HL-60 (cell line): ENCODE measurements at regions not wholly inside any gene's neighbourhood (a gene's known extent, or its start where the extent isn't known, plus 50 kb on each side); places are given as distances from the start of the nearest gene placed in this dataset.

Experiments
- DNase-seq, 2 experiments: peaks; one replicate each; pipeline ENCODE4 v3.0.0-alpha.2; 2010 to 2020; ENCODE audit warnings: low read depth in 1 of 2, low spot score in 1 of 2
- H3K27ac ChIP-seq: fragments of 250-450 bp; sonication (Bioruptor Pico); replicated peaks from 2 replicates; pipeline ENCODE4 v1.5.1; 2020; ENCODE audit warnings: mild to moderate bottlenecking, moderate library complexity
- H3K27me3 ChIP-seq: fragments of 250-450 bp; sonication (Bioruptor Pico); 2 replicates; pipeline ENCODE4 v1.5.1; 2021; ENCODE audit warnings: mild to moderate bottlenecking, moderate library complexity; ENCODE audit not compliant: insufficient read depth, poor library complexity, severe bottlenecking
- H3K4me3 ChIP-seq: replicated peaks from 2 replicates; pipeline ENCODE4 v1.5.1; 2011; ENCODE audit warnings: mild to moderate bottlenecking, control low read depth, low read length; ENCODE audit not compliant: insufficient read depth
- GABPA ChIP-seq: IDR thresholded peaks from 2 replicates; pipeline ENCODE4 v1.6.1; 2012; ENCODE audit warnings: low read depth
- POLR2AphosphoS5 ChIP-seq: IDR thresholded peaks from 2 replicates; pipeline ENCODE4 v1.6.1; 2012; ENCODE audit warnings: low read depth
- SPI1 ChIP-seq: IDR thresholded peaks from 2 replicates; pipeline ENCODE4 v1.6.1; 2012; ENCODE audit warnings: low read depth, mild to moderate bottlenecking, borderline replicate concordance
- TF ChIP-seq, protein P1 (sequence below): IDR thresholded peaks from 2 replicates; pipeline ENCODE4 v1.6.1; 2012; ENCODE audit warnings: low read depth; ENCODE audit not compliant: insufficient replicate concordance
- TF ChIP-seq, protein P2 (sequence below): IDR thresholded peaks from one replicate; pipeline ENCODE4 v1.5.1; 2011; ENCODE audit warnings: low read length, control low read depth, inconsistent platforms; ENCODE audit not compliant: insufficient read depth

DNA sequence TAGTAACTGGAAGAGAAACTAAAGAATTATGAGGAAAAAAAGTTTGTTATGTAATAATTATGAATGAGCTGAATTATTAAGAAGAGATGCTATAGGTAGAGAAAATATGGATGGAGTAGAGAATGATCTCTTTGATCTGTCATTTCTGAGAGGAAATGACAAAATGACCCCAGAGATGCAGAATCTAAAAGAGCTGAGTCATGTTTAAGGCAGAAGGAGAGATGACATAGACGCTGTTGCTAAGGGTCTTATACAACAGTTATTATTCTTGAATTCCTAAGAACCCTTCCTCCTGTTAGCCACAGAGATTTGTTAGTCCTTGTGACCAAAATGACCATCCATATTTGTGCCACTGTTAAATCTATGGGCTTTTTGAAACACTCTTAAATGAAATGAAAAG, 58.3 kb upstream of the FREM2 start:
- no peak for DNase-seq
- no peaks in the 10 kb centered on the region for H3K27me3 ChIP-seq
- no peak overlapping the region for H3K4me3 ChIP-seq
- TF ChIP-seq, protein P1, sequence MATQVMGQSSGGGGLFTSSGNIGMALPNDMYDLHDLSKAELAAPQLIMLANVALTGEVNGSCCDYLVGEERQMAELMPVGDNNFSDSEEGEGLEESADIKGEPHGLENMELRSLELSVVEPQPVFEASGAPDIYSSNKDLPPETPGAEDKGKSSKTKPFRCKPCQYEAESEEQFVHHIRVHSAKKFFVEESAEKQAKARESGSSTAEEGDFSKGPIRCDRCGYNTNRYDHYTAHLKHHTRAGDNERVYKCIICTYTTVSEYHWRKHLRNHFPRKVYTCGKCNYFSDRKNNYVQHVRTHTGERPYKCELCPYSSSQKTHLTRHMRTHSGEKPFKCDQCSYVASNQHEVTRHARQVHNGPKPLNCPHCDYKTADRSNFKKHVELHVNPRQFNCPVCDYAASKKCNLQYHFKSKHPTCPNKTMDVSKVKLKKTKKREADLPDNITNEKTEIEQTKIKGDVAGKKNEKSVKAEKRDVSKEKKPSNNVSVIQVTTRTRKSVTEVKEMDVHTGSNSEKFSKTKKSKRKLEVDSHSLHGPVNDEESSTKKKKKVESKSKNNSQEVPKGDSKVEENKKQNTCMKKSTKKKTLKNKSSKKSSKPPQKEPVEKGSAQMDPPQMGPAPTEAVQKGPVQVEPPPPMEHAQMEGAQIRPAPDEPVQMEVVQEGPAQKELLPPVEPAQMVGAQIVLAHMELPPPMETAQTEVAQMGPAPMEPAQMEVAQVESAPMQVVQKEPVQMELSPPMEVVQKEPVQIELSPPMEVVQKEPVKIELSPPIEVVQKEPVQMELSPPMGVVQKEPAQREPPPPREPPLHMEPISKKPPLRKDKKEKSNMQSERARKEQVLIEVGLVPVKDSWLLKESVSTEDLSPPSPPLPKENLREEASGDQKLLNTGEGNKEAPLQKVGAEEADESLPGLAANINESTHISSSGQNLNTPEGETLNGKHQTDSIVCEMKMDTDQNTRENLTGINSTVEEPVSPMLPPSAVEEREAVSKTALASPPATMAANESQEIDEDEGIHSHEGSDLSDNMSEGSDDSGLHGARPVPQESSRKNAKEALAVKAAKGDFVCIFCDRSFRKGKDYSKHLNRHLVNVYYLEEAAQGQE: no peak
- no peak for TF ChIP-seq GABPA
- TF ChIP-seq SPI1: no peak
- TF ChIP-seq, protein P2, sequence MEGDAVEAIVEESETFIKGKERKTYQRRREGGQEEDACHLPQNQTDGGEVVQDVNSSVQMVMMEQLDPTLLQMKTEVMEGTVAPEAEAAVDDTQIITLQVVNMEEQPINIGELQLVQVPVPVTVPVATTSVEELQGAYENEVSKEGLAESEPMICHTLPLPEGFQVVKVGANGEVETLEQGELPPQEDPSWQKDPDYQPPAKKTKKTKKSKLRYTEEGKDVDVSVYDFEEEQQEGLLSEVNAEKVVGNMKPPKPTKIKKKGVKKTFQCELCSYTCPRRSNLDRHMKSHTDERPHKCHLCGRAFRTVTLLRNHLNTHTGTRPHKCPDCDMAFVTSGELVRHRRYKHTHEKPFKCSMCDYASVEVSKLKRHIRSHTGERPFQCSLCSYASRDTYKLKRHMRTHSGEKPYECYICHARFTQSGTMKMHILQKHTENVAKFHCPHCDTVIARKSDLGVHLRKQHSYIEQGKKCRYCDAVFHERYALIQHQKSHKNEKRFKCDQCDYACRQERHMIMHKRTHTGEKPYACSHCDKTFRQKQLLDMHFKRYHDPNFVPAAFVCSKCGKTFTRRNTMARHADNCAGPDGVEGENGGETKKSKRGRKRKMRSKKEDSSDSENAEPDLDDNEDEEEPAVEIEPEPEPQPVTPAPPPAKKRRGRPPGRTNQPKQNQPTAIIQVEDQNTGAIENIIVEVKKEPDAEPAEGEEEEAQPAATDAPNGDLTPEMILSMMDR: no peak
- no peak for TF ChIP-seq POLR2AphosphoS5
- H3K27ac ChIP-seq: no peak overlapping the region

DNA sequence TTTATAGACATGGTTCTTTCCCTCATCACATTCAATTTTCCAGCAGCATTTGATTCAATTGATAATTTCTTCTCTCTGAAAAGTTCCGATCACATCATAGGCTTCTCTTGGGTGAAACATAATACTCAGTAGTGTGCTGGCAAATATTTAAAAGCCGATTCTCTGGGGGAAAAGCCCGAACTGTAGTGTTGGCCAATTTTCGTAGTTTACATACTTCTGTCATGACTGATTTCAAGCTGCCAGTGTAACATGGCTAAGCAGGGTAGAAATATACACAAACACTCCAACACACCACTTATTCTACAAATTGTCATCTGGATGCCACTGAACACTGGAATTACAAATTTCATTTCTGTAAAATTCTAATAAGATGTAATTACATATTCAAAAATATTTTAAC, 56.1 kb upstream of the FREM2 start:
- no peaks in the 10 kb centered on the region for H3K27me3 ChIP-seq
- H3K4me3 ChIP-seq: no peak overlapping the region
- no peak for DNase-seq
- TF ChIP-seq, protein P2: no peak
- TF ChIP-seq, protein P1: no peak
- no peak for TF ChIP-seq POLR2AphosphoS5
- no peak for TF ChIP-seq SPI1
- no peak for TF ChIP-seq GABPA
- H3K27ac ChIP-seq: no peak overlapping the region

DNA sequence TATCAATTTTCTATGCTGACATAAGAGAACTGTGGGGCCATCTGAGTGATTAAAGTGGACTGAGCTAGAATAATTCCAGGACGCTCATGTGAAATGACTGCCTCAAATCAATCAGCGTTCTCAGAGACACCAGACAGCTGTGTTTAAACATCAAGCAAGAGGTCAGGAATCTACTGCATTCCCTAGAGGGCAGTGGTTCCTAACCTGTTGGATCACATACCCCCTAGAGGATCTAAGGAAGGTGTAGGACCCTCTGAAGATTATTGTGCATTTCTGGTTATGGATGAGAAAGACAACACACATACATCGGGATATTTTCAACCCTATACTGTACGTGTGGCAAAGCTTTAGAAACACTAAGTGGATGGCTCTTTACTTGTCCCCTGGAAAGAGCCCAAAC, 51.8 kb upstream of the FREM2 start:
- no peak overlapping the region for H3K4me3 ChIP-seq
- no peak for DNase-seq
- H3K27me3 ChIP-seq: no peaks in the 10 kb centered on the region
- TF ChIP-seq, protein P1: no peak
- TF ChIP-seq GABPA (no peak), POLR2AphosphoS5 (no peak), SPI1 (no peak)
- TF ChIP-seq, protein P2: no peak
- no peak overlapping the region for H3K27ac ChIP-seq
